Tibial nerve (tissue), 3 donors: ENCODE measurements at regions not wholly inside any gene's neighbourhood (a gene's known extent, or its start where the extent isn't known, plus 50 kb on each side); places are given as distances from the start of the nearest gene placed in this dataset.

ENCODE experiments used
- CTCF ChIP-seq, 5 experiments: fragments of 200-600 bp in 3 of 5; fragments of 450-650 bp in 2 of 5; sonication (generic) in 3 of 5; IDR thresholded peaks; one replicate each; pipeline ENCODE4 v1.5.1; 2016 to 2019; ENCODE audit warnings: antibody characterized with exemption in 5 of 5, mild to moderate bottlenecking in 3 of 5, moderate library complexity in 2 of 5
- POLR2A ChIP-seq, 2 donors: fragments of 450-650 bp; IDR thresholded peaks; one replicate each; pipeline ENCODE4 v1.6.1; 2017; ENCODE audit warnings: antibody characterized with exemption in 2 of 2, mild to moderate bottlenecking in 2 of 2, moderate library complexity in 2 of 2

- no peak for TF ChIP-seq CTCF (IDR thresholded peaks at IDR 0.05)
- no peak for TF ChIP-seq POLR2A (IDR thresholded peaks at IDR 0.05)
These were observed 85.2 kb upstream of the CACNA2D1 start for GRCh38 chr7:82528577-82529310.
